MM.1S (cell line): ENCODE measurements at regions not wholly inside any gene's neighbourhood (a gene's known extent, or its start where the extent isn't known, plus 50 kb on each side); places are given as distances from the start of the nearest gene placed in this dataset.

Source experiments
- DNase-seq: peaks from one replicate; pipeline ENCODE4 v3.0.0-alpha.2; 2015
- H2AFZ ChIP-seq: fragments of 300-600 bp; sonication (generic); 2 replicates; pipeline ENCODE4 v1.6.0; 2016; ENCODE audit warnings: antibody characterized with exemption, low read length
- H3F3A ChIP-seq: fragments of 300-600 bp; sonication (generic); 2 replicates; pipeline ENCODE4 v1.6.1; 2016; ENCODE audit warnings: mild to moderate bottlenecking, antibody characterized with exemption, low read length, moderate library complexity, mixed read lengths; ENCODE audit not compliant: insufficient read depth
- H3K27ac ChIP-seq: fragments of 300-600 bp; sonication (generic); 2 replicates; pipeline ENCODE4 v1.5.1; 2016; ENCODE audit warnings: mild to moderate bottlenecking, low read length
- H3K27me3 ChIP-seq: fragments of 300-600 bp; sonication (generic); replicated peaks from 2 replicates; pipeline ENCODE4 v1.6.0; 2016; ENCODE audit warnings: low read length; ENCODE audit not compliant: insufficient read depth
- H3K36me3 ChIP-seq: fragments of 300-600 bp; sonication (generic); replicated peaks from 2 replicates; pipeline ENCODE4 v1.6.1; 2016; ENCODE audit warnings: mild to moderate bottlenecking, low read length, mixed read lengths; ENCODE audit not compliant: insufficient read depth
- H3K4me1 ChIP-seq: fragments of 300-600 bp; sonication (generic); 2 replicates; pipeline ENCODE4 v1.6.1; 2016; ENCODE audit warnings: low read length, mixed read lengths
- H3K4me2 ChIP-seq: fragments of 300-600 bp; sonication (generic); 2 replicates; pipeline ENCODE4 v1.6.0; 2016; ENCODE audit warnings: low read depth, low read length
- H3K4me3 ChIP-seq: fragments of 300-600 bp; sonication (generic); 2 replicates; pipeline ENCODE4 v1.5.1; 2016; ENCODE audit warnings: low read length, mixed read lengths
- H3K79me2 ChIP-seq: fragments of 300-600 bp; sonication (generic); 2 replicates; pipeline ENCODE4 v1.6.1; 2016; ENCODE audit warnings: mixed run types, low read length, mixed read lengths
- H3K9ac ChIP-seq: fragments of 300-600 bp; sonication (generic); 2 replicates; pipeline ENCODE4 v1.6.1; 2016; ENCODE audit warnings: low read length, mixed read lengths
- H3K9me2 ChIP-seq: fragments of 300-600 bp; sonication (generic); replicated peaks from 2 replicates; pipeline ENCODE4 v1.6.1; 2016; ENCODE audit warnings: mild to moderate bottlenecking, low read length, mixed read lengths; ENCODE audit not compliant: insufficient read depth
- H3K9me3 ChIP-seq: fragments of 300-600 bp; sonication (generic); replicated peaks from 2 replicates; pipeline ENCODE4 v1.6.1; 2016; ENCODE audit warnings: mild to moderate bottlenecking, low read length, mixed read lengths; ENCODE audit not compliant: insufficient read depth
- H4K20me1 ChIP-seq: fragments of 300-600 bp; sonication (generic); 2 replicates; pipeline ENCODE4 v1.6.1; 2016; ENCODE audit warnings: mild to moderate bottlenecking, low read length, moderate library complexity, mixed read lengths; ENCODE audit not compliant: insufficient read depth
- EZH2 ChIP-seq: fragments of 300-600 bp; sonication (generic); optimal IDR thresholded peaks from 2 replicates; pipeline ENCODE3; 2017; ENCODE audit warnings: low read depth, mild to moderate bottlenecking, antibody characterized with exemption, low read length, mixed read lengths
- EZH2phosphoT487 ChIP-seq: fragments of 300-600 bp; sonication (generic); IDR thresholded peaks from 2 replicates; pipeline ENCODE4 v1.6.1; 2018; ENCODE audit warnings: antibody characterized with exemption, low read length
- TF ChIP-seq, protein P1 (sequence below): fragments of 300-600 bp; sonication (generic); IDR thresholded peaks from 2 replicates; pipeline ENCODE4 v1.5.1; 2016; ENCODE audit warnings: antibody characterized with exemption, low read length, mixed read lengths

DNA sequence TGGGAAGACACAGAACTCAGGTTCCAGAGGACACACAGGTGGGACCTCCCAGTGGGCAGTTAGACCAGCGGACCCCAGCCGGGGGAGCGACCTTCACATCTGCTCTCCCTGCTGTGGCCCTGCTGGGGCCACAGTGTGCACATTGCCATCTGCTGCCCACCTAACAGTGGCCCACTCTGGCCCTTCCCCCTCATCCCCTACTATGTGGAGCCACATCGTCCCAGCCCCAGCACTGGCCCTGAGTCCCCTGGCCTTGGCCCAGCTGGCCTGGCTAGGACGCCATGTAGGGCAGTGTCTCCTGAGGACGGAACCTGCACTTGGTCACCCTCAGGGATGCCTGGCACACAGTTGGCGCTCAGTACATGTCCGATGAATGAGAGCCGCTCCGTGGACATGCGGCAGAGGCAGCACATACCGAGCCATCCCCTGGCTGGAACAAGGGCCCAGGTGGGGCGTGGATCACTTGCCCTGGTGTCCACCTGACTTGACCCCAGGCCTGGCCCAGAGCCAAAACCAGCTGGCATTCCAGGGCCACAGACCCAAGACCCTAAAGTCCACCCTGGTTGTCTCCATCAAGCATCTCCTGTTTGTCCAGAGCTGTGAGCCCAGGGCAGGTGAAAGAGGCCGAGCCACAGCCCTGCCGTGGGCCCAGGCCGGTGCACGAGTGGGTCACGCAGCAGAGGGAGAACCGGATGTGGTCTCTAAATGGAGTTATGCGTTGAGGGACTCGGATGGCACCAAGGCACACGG, 93.1 kb upstream of the FGF3 start:
- H3K27me3 ChIP-seq = peaks cover 84% of the 10 kb centered on the region
- H2AFZ ChIP-seq = no peak overlapping the region
- no peaks in the 10 kb centered on the region for H4K20me1 ChIP-seq
- H3K9me3 ChIP-seq = no peaks in the 10 kb centered on the region
- no peak overlapping the region for H3K9ac ChIP-seq
- H3F3A ChIP-seq = no peaks in the 10 kb centered on the region
- no peaks in the 10 kb centered on the region for H3K9me2 ChIP-seq
- H3K4me3 ChIP-seq = no peak overlapping the region
- DNase-seq = no peak
- H3K79me2 ChIP-seq = no peaks in the 10 kb centered on the region
- H3K36me3 ChIP-seq = no peaks in the 10 kb centered on the region
- no peaks in the 10 kb centered on the region for H3K4me1 ChIP-seq
- no peak overlapping the region for H3K4me2 ChIP-seq
- TF ChIP-seq, protein P1, sequence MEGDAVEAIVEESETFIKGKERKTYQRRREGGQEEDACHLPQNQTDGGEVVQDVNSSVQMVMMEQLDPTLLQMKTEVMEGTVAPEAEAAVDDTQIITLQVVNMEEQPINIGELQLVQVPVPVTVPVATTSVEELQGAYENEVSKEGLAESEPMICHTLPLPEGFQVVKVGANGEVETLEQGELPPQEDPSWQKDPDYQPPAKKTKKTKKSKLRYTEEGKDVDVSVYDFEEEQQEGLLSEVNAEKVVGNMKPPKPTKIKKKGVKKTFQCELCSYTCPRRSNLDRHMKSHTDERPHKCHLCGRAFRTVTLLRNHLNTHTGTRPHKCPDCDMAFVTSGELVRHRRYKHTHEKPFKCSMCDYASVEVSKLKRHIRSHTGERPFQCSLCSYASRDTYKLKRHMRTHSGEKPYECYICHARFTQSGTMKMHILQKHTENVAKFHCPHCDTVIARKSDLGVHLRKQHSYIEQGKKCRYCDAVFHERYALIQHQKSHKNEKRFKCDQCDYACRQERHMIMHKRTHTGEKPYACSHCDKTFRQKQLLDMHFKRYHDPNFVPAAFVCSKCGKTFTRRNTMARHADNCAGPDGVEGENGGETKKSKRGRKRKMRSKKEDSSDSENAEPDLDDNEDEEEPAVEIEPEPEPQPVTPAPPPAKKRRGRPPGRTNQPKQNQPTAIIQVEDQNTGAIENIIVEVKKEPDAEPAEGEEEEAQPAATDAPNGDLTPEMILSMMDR = no peak
- TF ChIP-seq EZH2 (no peak), EZH2phosphoT487 (no peak)
- H3K27ac ChIP-seq = no peak overlapping the region

DNA sequence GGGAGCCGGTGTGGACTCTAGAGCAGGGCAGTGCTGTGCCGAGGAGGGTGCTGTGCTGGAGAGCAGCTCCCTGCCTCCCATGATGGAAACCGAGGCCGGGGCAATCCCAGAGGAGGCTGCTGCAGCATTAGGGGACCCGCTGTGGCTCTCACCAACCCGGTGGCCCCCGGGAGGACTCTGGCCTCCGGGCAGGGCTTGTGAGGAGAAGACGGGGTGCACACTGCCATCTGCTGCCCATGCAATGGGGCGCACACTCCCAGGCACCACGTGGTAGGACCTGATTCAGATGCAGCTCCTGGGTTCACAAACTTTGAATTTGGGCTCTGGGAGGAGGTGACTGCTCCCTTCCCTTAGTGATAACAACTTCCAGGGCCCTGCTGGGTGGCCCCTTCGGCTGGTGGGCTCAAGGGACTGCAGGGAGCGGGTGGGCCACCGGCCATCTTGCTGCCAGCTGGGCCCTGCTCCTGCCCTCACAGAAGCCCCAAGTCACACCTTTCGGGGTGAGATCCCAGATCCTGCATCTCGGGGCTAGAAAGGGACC, 93.8 kb upstream of the FGF3 start:
- Histone ChIP-seq H3K36me3 (no peaks in the 10 kb centered on the region), H3K4me3 (no peak overlapping the region), H3K27ac (no peak overlapping the region), H3K79me2 (no peaks in the 10 kb centered on the region), H3K9ac (no peak overlapping the region), H3K4me1 (no peaks in the 10 kb centered on the region), H3K9me3 (no peaks in the 10 kb centered on the region), H3K27me3 (peaks cover 79% of the 10 kb centered on the region), H3F3A (no peaks in the 10 kb centered on the region), H4K20me1 (no peaks in the 10 kb centered on the region), H3K9me2 (no peaks in the 10 kb centered on the region), H3K4me2 (no peak overlapping the region), H2AFZ (no peak overlapping the region)
- TF ChIP-seq EZH2 (no peak), EZH2phosphoT487 (no peak)
- TF ChIP-seq, protein P1 = peak; percentile 48
- DNase-seq = peak; percentile 23

DNA sequence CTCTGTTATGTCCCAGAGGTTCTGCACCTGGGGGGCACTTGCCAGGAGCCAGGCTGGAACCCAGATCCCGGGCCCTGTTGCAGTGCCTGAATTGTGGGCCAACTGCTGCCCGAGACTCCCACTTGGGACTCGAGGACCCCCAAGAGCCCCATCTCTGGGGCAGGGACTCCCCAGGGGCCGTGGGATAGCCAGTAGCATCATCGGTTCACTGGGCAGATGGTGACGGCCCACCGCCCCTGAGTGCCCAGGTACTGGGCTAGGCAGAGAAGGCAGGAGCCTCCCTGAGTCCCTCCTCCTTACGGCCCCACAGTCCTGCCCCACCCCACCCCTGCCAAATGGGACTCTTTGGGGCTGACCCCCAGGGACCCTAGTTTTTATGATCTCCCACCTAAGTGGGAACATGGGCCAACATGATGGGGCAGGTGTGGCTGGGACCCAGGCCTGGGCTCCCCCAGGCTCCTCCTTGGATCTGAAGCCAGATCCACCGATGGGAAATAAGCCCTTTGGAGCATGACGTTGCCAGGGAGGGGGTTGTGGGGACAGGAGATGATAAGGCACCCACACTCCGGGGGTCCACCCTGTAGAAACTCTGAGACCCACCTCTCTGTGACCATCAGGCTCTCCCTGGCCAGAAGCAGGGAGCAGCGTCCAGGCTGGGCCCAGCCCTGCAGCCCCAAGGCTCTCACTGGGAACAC, 94.5 kb upstream of the FGF3 start:
- Histone ChIP-seq H3K4me1 (no peaks in the 10 kb centered on the region), H3K9me3 (no peaks in the 10 kb centered on the region), H3K9ac (no peak overlapping the region), H4K20me1 (no peaks in the 10 kb centered on the region), H3F3A (no peaks in the 10 kb centered on the region), H3K4me3 (no peak overlapping the region), H3K36me3 (no peaks in the 10 kb centered on the region), H3K4me2 (no peak overlapping the region), H3K27ac (no peak overlapping the region), H3K27me3 (peaks cover 79% of the 10 kb centered on the region), H2AFZ (no peak overlapping the region), H3K9me2 (no peaks in the 10 kb centered on the region), H3K79me2 (no peaks in the 10 kb centered on the region)
- TF ChIP-seq, protein P1 = no peak
- TF ChIP-seq EZH2 = no peak
- no peak for TF ChIP-seq EZH2phosphoT487
- no peak for DNase-seq
